ENCODE measurements at regions not wholly inside any gene's neighbourhood (a gene's known extent, or its start where the extent isn't known, plus 50 kb on each side); places are given as distances from the start of the nearest gene placed in this dataset.
A peak's percentile ranks its signal among the peaks of the same experiment; 100 is the strongest.

DNA sequence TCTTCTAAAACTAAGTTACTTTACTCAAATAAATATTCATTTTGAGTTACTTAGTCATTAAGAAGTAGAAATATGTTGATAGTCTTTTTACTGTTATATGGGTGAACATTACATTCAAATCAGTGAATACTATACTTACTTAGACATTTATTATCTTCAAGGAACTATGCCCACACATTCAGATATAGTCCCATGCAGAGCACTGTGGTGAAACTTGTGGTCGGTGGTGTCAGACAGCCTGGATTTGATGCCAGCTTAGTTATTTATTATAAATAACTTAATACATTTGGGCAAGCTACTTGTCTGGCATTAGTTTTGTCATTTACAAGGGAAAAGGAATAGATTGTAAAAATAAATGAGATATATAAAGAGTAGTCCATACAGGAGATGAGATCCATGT is 149.5 kb downstream of the RAP2B start:
- Mint-ChIP-seq H3K27ac (no peak overlapping the region), H3K4me3 (no peak overlapping the region), H3K27me3 (peaks cover 0 to 2% of the 10 kb centered on the region in 2 donors), H3K36me3 (no peaks in the 10 kb centered on the region), H3K9me3 (no peaks in the 10 kb centered on the region), H3K4me1 (ENCODE audit: low read depth in 2 of 2) (peaks cover 13 to 14% of the 10 kb centered on the region in 2 donors)
- DNase-seq (ENCODE audit: low spot score) (no peak), ATAC-seq (no peak)

DNA sequence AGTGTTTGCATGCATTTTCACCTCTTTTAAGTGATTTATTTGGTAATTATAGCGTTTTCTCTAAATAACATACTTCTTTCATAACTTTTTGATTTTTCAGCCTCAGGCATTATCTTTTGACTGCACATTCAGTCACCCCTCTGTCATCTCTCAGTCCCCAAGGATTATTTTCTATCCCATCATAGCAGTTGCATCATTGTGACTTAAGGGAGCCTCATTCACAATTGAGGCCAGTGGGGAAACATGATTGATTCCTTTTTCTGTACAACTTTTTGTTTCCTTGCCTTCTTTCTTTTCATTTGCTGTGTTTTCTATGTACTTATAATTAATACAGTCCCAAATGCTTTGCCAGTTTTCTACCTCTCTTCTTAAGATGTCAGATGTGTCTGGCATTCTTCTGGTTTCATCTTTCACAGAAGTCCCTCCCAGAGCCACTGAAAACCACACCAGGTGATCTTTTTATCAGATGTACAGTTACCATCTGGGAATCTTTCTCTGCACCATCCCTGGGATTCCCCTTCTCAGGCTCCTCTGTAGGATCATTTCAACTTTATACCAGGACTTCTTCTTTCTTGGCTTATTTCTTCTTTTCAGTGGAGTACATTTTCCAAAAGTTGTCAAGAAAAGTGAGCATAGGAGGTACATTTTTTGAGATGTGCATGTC is 151.4 kb downstream of the RAP2B start:
- Mint-ChIP-seq H3K27me3 (peaks cover 0 to 2% of the 10 kb centered on the region in 2 donors), H3K9me3 (no peaks in the 10 kb centered on the region), H3K36me3 (no peaks in the 10 kb centered on the region), H3K4me1 (ENCODE audit: low read depth in 2 of 2) (peaks cover 13 to 14% of the 10 kb centered on the region in 2 donors), H3K27ac (peak overlapping the region in 1 of 2 donors; percentile 81), H3K4me3 (no peak overlapping the region)
- DNase-seq (ENCODE audit: low spot score) = no peak
- no peak for ATAC-seq

DNA sequence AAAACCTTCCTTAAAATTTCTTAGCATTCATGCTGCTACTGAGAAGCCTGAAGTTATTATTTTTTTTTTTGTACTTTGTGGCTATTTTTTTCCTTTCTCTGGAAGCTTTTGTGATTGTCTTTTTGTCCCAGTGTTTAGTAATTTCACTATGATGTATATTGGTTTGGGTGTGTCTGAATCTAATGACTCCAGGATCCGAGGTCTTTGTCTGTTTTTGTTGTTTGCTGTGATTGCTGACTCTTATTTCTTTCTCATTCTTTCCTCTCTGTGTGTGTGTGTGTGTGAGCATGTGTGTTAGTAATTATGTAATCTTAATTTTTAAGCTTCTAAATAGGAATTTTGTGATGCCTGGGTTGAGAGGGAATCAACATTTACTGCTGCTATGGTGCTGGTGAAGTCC is 152.0 kb downstream of the RAP2B start:
- ATAC-seq = no peak
- peak overlapping the region in 1 of 2 donors; percentile 81 for H3K27ac Mint-ChIP-seq
- no peaks in the 10 kb centered on the region for H3K36me3 Mint-ChIP-seq
- peaks cover 18% of the 10 kb centered on the region in 2 donors for H3K4me1 Mint-ChIP-seq (ENCODE audit: low read depth in 2 of 2)
- H3K27me3 Mint-ChIP-seq = peaks cover 0 to 4% of the 10 kb centered on the region in 2 donors
- no peak overlapping the region for H3K4me3 Mint-ChIP-seq
- H3K9me3 Mint-ChIP-seq = no peaks in the 10 kb centered on the region
- no peak for DNase-seq (ENCODE audit: low spot score)

DNA sequence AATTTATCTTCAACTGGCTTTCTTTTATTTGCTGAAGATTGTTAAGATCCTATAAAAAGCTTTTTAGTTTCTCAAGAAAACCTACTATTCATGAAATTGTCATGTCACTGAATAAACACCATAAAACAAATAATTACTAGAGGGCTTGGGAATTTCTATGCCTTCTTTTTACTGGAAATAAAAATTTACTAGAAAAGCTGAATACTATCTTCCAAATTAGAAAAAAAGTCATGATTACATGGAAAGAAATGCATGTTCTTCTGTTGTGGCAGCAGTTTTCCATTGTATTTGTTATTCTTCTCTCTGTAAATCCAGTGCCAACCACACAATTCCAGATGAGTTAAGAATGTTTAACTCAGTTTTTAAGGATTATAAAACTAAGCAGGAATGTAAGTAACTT is 153.8 kb downstream of the RAP2B start:
- H3K27me3 Mint-ChIP-seq = peaks cover 0 to 4% of the 10 kb centered on the region in 2 donors
- H3K4me3 Mint-ChIP-seq = no peak overlapping the region
- peaks cover 27 to 29% of the 10 kb centered on the region in 2 donors for H3K4me1 Mint-ChIP-seq (ENCODE audit: low read depth in 2 of 2)
- H3K36me3 Mint-ChIP-seq = no peaks in the 10 kb centered on the region
- no peaks in the 10 kb centered on the region for H3K9me3 Mint-ChIP-seq
- DNase-seq (ENCODE audit: low spot score) (no peak), ATAC-seq (no peak)
- no peak overlapping the region for H3K27ac Mint-ChIP-seq

GRCh38 chr3:153319705-153320554 is 157.9 kb downstream of the RAP2B start:
- peak overlapping the region; percentile 44 for H3K4me3 Mint-ChIP-seq
- DNase-seq (ENCODE audit: low spot score) (no peak), ATAC-seq (no peak)
- H3K27ac Mint-ChIP-seq = peak overlapping the region; percentile 11 to 76
- H3K36me3 Mint-ChIP-seq = peaks cover 7% of the 10 kb centered on the region
- peaks cover 15 to 18% of the 10 kb centered on the region in 2 donors for H3K4me1 Mint-ChIP-seq (ENCODE audit: low read depth in 2 of 2)
- H3K27me3 Mint-ChIP-seq = peaks cover 0 to 2% of the 10 kb centered on the region in 2 donors
- H3K9me3 Mint-ChIP-seq = no peaks in the 10 kb centered on the region

DNA sequence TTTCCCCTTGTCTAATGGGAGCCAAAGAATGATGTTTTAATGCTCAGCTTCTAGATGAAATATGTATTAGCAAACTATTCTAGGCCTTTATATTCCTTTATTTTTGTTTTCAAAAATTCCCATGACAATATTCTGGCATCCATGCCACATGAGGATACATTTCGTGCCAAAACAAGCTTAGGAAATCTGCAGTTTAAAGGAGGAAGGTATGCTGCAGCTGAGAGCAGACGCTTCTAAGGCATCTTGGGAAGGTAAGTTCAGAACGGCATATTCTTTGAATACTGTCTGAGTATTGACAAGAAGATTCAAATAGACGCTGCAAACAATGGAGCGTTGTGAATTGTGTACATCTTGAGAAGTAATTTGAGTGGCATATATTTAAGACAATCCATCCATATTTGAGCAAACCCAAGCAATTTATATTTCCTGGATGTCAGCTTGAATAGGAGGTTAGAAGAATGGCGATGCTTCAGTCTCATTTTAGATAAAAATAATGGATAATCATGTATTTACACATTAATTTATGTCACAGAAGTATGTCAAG is 158.6 kb downstream of the RAP2B start:
- no peak for ATAC-seq
- DNase-seq (ENCODE audit: low spot score) = no peak
- H3K4me1 Mint-ChIP-seq (ENCODE audit: low read depth in 2 of 2) = peaks cover 15 to 18% of the 10 kb centered on the region in 2 donors
- peaks cover 11% of the 10 kb centered on the region for H3K36me3 Mint-ChIP-seq
- peak overlapping the region; percentile 11 to 76 for H3K27ac Mint-ChIP-seq
- no peaks in the 10 kb centered on the region for H3K9me3 Mint-ChIP-seq
- H3K27me3 Mint-ChIP-seq = peaks cover 0 to 2% of the 10 kb centered on the region in 2 donors
- H3K4me3 Mint-ChIP-seq = no peak overlapping the region

DNA sequence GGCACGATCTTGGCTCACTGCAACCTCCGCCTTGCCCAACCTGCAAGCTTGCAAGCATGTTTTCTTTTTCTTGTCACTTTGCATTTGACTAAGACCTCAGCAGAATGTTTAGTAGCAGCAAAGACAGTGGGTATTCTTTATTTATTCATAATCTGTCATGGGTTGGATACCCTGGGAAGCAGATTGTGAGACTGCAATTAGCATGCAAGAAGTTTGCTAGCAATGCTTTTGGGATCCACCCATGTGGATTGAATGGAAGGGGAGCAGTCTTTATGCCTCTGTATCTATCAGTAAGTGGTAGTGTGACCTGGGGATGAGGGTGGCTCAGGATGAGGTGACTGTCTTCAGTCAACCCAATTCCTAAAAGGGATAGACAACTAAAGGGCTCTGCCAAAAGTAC is 166.7 kb downstream of the RAP2B start:
- no peaks in the 10 kb centered on the region for H3K27me3 Mint-ChIP-seq
- H3K9me3 Mint-ChIP-seq = peaks cover 2% of the 10 kb centered on the region
- peaks cover 6 to 9% of the 10 kb centered on the region in 2 donors for H3K4me1 Mint-ChIP-seq (ENCODE audit: low read depth in 2 of 2)
- no peak for DNase-seq (ENCODE audit: low spot score)
- H3K4me3 Mint-ChIP-seq = no peak overlapping the region
- H3K27ac Mint-ChIP-seq = no peak overlapping the region
- H3K36me3 Mint-ChIP-seq = peaks cover 11% of the 10 kb centered on the region
- ATAC-seq = no peak

- Mint-ChIP-seq H3K36me3 (no peaks in the 10 kb centered on the region), H3K27me3 (no peaks in the 10 kb centered on the region), H3K4me1 (ENCODE audit: low read depth in 2 of 2) (peaks cover 5 to 6% of the 10 kb centered on the region in 2 donors), H3K4me3 (no peak overlapping the region), H3K9me3 (peaks cover 2% of the 10 kb centered on the region), H3K27ac (no peak overlapping the region)
- ATAC-seq (no peak), DNase-seq (ENCODE audit: low spot score) (no peak)
Measured at GRCh38 chr3:153330901-153331300, 168.9 kb downstream of the RAP2B start.

DNA sequence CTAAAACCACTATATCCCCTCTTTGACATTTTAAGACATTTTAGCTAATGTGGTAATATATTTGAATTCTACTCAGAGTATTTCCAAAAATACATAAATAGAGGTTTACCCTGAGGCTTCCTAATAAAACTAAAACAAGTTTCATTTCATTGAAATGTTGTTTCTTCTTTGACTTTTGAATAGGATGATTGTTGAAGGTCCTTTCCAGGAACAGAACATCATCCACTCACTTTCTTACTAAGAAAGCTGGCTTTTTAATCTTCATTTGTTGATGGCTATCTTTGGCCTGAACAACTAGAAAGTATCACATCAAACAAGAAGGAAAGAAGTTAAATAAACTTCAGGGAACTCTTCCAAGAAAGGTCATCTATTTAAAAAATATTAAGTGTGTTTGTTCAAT is 169.7 kb downstream of the RAP2B start:
- H3K36me3 Mint-ChIP-seq = no peaks in the 10 kb centered on the region
- no peak for DNase-seq (ENCODE audit: low spot score)
- no peak overlapping the region for H3K27ac Mint-ChIP-seq
- ATAC-seq = no peak
- no peaks in the 10 kb centered on the region for H3K9me3 Mint-ChIP-seq
- no peak overlapping the region for H3K4me3 Mint-ChIP-seq
- no peaks in the 10 kb centered on the region for H3K27me3 Mint-ChIP-seq
- peaks cover 5 to 6% of the 10 kb centered on the region in 2 donors for H3K4me1 Mint-ChIP-seq (ENCODE audit: low read depth in 2 of 2)

GRCh38 chr3:153334558-153334957 is 172.5 kb downstream of the RAP2B start:
- peaks cover 6 to 8% of the 10 kb centered on the region in 2 donors for H3K4me1 Mint-ChIP-seq (ENCODE audit: low read depth in 2 of 2)
- no peak overlapping the region for H3K4me3 Mint-ChIP-seq
- no peaks in the 10 kb centered on the region for H3K9me3 Mint-ChIP-seq
- DNase-seq (ENCODE audit: low spot score) (no peak), ATAC-seq (no peak)
- no peaks in the 10 kb centered on the region for H3K36me3 Mint-ChIP-seq
- no peak overlapping the region for H3K27ac Mint-ChIP-seq
- H3K27me3 Mint-ChIP-seq = no peaks in the 10 kb centered on the region

- no peak for DNase-seq (ENCODE audit: low spot score)
- H3K27ac Mint-ChIP-seq = no peak overlapping the region
- peaks cover 6 to 8% of the 10 kb centered on the region in 2 donors for H3K4me1 Mint-ChIP-seq (ENCODE audit: low read depth in 2 of 2)
- H3K36me3 Mint-ChIP-seq = peaks cover 5% of the 10 kb centered on the region
- no peaks in the 10 kb centered on the region for H3K27me3 Mint-ChIP-seq
- no peaks in the 10 kb centered on the region for H3K9me3 Mint-ChIP-seq
- ATAC-seq = no peak
- no peak overlapping the region for H3K4me3 Mint-ChIP-seq
Measured at GRCh38 chr3:153337369-153337768, 175.3 kb downstream of the RAP2B start.

- Mint-ChIP-seq H3K4me1 (ENCODE audit: low read depth in 2 of 2) (peaks cover 0 to 4% of the 10 kb centered on the region in 2 donors), H3K27me3 (no peaks in the 10 kb centered on the region), H3K27ac (no peak overlapping the region), H3K36me3 (peaks cover 5% of the 10 kb centered on the region), H3K4me3 (no peak overlapping the region), H3K9me3 (no peaks in the 10 kb centered on the region)
- DNase-seq (ENCODE audit: low spot score) = no peak
- no peak for ATAC-seq
Measured at GRCh38 chr3:153338487-153338886, 176.5 kb downstream of the RAP2B start.

GRCh38 chr3:153339065-153339464 is 177.0 kb downstream of the RAP2B start:
- peaks cover 5% of the 10 kb centered on the region for H3K36me3 Mint-ChIP-seq
- ATAC-seq (no peak), DNase-seq (ENCODE audit: low spot score) (no peak)
- H3K27ac Mint-ChIP-seq = no peak overlapping the region
- H3K4me1 Mint-ChIP-seq (ENCODE audit: low read depth in 2 of 2) = peaks cover 0 to 4% of the 10 kb centered on the region in 2 donors
- no peaks in the 10 kb centered on the region for H3K27me3 Mint-ChIP-seq
- H3K9me3 Mint-ChIP-seq = no peaks in the 10 kb centered on the region
- H3K4me3 Mint-ChIP-seq = no peak overlapping the region
